Mesendoderm (in vitro differentiated cells): ENCODE measurements at regions not wholly inside any gene's neighbourhood (a gene's known extent, or its start where the extent isn't known, plus 50 kb on each side); places are given as distances from the start of the nearest gene placed in this dataset.

Experiments used
- DNase-seq: peaks from one replicate; pipeline ENCODE4 v3.0.0; 2013
- H2AK5ac ChIP-seq: 2 replicates; pipeline ENCODE4 v1.6.1; 2013; ENCODE audit warnings: low read length, inconsistent platforms
- H2BK120ac ChIP-seq: 2 replicates; pipeline ENCODE4 v1.6.1; 2013; ENCODE audit warnings: low read depth, mild to moderate bottlenecking, low read length, moderate library complexity, mixed read lengths
- H2BK15ac ChIP-seq: replicated peaks from 2 replicates; pipeline ENCODE4 v1.6.1; 2013; ENCODE audit warnings: low read depth, mild to moderate bottlenecking, moderate library complexity
- H2BK5ac ChIP-seq: 2 replicates; pipeline ENCODE4 v1.6.1; 2013; ENCODE audit warnings: low read length, inconsistent platforms
- H3K18ac ChIP-seq: 2 replicates; pipeline ENCODE4 v1.6.1; 2013; ENCODE audit warnings: mild to moderate bottlenecking, low read length, mixed read lengths
- H3K23ac ChIP-seq: one replicate; pipeline ENCODE4 v1.6.1; 2013; ENCODE audit warnings: low read length
- H3K27ac ChIP-seq: 2 replicates; pipeline ENCODE4 v1.5.1; 2013; ENCODE audit warnings: low read depth, mild to moderate bottlenecking, inconsistent platforms, low read length, moderate library complexity
- H3K27me3 ChIP-seq: 2 replicates; pipeline ENCODE4 v1.6.1; 2013; ENCODE audit warnings: low read length, control low read depth, mild to moderate bottlenecking, inconsistent platforms; ENCODE audit not compliant: insufficient read depth, poor library complexity
- H3K36me3 ChIP-seq: 2 replicates; pipeline ENCODE4 v1.6.1; 2013; ENCODE audit warnings: low read length, inconsistent platforms; ENCODE audit not compliant: control insufficient read depth, insufficient read depth
- H3K4ac ChIP-seq: one replicate; pipeline ENCODE4 v1.6.1; 2013; ENCODE audit warnings: low read depth, mild to moderate bottlenecking, low read length, moderate library complexity
- H3K4me1 ChIP-seq: 2 replicates; pipeline ENCODE4 v1.6.1; 2013; ENCODE audit warnings: low read depth, low read length, inconsistent platforms; ENCODE audit not compliant: control insufficient read depth
- H3K4me2 ChIP-seq: 2 replicates; pipeline ENCODE4 v1.6.1; 2013; ENCODE audit warnings: low read length
- H3K4me3 ChIP-seq: 2 replicates; pipeline ENCODE4 v1.5.1; 2013; ENCODE audit warnings: mild to moderate bottlenecking, low read length
- H3K56ac ChIP-seq: one replicate; pipeline ENCODE4 v1.6.1; 2013; ENCODE audit warnings: low read length
- H3K79me1 ChIP-seq: 2 replicates; pipeline ENCODE4 v1.6.1; 2013; ENCODE audit warnings: low read length, inconsistent platforms
- H3K79me2 ChIP-seq: 2 replicates; pipeline ENCODE4 v1.6.1; 2013; ENCODE audit warnings: mild to moderate bottlenecking, low read length; ENCODE audit not compliant: control insufficient read depth, insufficient read depth
- H3K9ac ChIP-seq: 2 replicates; pipeline ENCODE4 v1.6.1; 2013; ENCODE audit warnings: low read length, inconsistent platforms
- H4K5ac ChIP-seq: one replicate; pipeline ENCODE4 v1.6.1; 2013; ENCODE audit warnings: low read length
- H4K8ac ChIP-seq: one replicate; pipeline ENCODE4 v1.6.1; 2013; ENCODE audit warnings: low read depth, mild to moderate bottlenecking, control low read depth, low read length, moderate library complexity
- WGBS: extraction: QIAGEN DNeasy Blood & Tissue Kit; methylation state at CpG from one replicate; pipeline ENCODE4 v1.1.7; 2013; ENCODE audit warnings: low lambda C conversion rate, missing lambda C conversion rate; ENCODE audit not compliant: insufficient coverage; ENCODE audit errors: extremely low coverage; 5-methylcytosine and 5-hydroxymethylcytosine counted together

DNA sequence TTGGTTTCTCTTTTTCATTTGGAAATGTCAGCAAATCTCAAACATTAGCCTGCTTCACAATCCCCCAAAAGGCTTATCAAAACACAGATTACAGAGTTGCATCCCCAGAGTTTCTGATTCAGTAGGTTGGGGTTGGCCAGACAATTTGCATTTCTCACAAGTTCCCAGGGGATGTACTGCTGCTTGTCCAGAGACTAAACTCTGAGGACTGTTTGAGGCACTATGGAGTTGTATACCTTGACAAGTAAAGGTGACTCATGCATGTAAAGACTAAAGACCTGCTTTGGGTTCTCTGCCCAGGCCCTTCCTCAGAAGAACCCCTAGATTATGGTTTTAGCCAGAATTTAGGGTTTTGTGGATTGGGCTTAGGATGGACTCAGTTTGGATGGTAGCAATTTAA, 151.1 kb upstream of the ARHGEF26 start:
- no peak for DNase-seq
- no peak overlapping the region for H3K27ac ChIP-seq
- no peaks in the 10 kb centered on the region for H3K79me1 ChIP-seq
- H3K27me3 ChIP-seq: no peaks in the 10 kb centered on the region
- no peak overlapping the region for H3K4ac ChIP-seq
- no peak overlapping the region for H2BK5ac ChIP-seq
- H2BK15ac ChIP-seq: no peak overlapping the region
- H3K56ac ChIP-seq: no peak overlapping the region
- no peaks in the 10 kb centered on the region for H3K79me2 ChIP-seq
- H3K4me1 ChIP-seq: no peaks in the 10 kb centered on the region
- no peak overlapping the region for H3K4me2 ChIP-seq
- no peak overlapping the region for H2BK120ac ChIP-seq
- H4K5ac ChIP-seq: no peak overlapping the region
- no peak overlapping the region for H2AK5ac ChIP-seq
- no peak overlapping the region for H3K4me3 ChIP-seq
- H3K23ac ChIP-seq: no peak overlapping the region
- no peak overlapping the region for H3K9ac ChIP-seq
- no peak overlapping the region for H4K8ac ChIP-seq
- no peaks in the 10 kb centered on the region for H3K36me3 ChIP-seq
- no peak overlapping the region for H3K18ac ChIP-seq

DNA sequence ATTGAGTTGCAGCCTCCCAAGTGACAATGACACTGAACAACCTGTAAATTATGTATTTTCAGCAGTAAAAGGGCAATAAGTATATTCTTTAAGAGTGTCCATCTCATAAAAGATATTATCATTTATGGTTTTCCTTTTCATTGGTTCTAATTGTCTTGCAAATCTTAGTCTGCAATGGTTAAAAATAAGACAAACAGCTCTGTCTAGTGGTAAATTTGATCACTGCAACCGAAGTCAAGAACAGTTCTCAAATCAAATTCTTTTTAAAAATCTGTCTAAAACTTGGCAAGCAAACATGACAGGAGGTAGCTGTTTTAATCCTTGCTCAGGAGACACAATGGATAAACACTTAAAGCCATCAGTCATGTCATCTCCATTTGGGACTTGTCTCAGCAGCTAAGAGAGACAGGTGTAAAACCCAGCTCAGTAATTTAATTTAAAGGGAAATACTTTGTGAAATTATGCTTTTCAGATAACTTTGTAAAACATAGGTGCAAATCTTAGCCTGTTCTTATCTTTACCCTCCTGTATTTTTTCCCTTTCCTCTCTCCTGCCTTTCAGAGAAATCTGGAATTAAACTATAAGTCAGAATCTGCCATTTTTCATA, 150.3 kb upstream of the ARHGEF26 start:
- no peak overlapping the region for H3K4ac ChIP-seq
- H3K4me3 ChIP-seq: no peak overlapping the region
- no peak overlapping the region for H3K9ac ChIP-seq
- no peak overlapping the region for H3K18ac ChIP-seq
- DNase-seq: no peak
- no peak overlapping the region for H2BK120ac ChIP-seq
- no peak overlapping the region for H3K23ac ChIP-seq
- H2AK5ac ChIP-seq: no peak overlapping the region
- no peaks in the 10 kb centered on the region for H3K36me3 ChIP-seq
- no peak overlapping the region for H3K4me2 ChIP-seq
- H4K8ac ChIP-seq: no peak overlapping the region
- no peak overlapping the region for H4K5ac ChIP-seq
- no peak overlapping the region for H2BK5ac ChIP-seq
- H3K27me3 ChIP-seq: no peaks in the 10 kb centered on the region
- no peaks in the 10 kb centered on the region for H3K4me1 ChIP-seq
- H3K27ac ChIP-seq: no peak overlapping the region
- H2BK15ac ChIP-seq: no peak overlapping the region
- no peaks in the 10 kb centered on the region for H3K79me2 ChIP-seq
- WGBS: no CpG with 5 or more reads among the region's 1 CpG
- H3K79me1 ChIP-seq: no peaks in the 10 kb centered on the region
- H3K56ac ChIP-seq: no peak overlapping the region

DNA sequence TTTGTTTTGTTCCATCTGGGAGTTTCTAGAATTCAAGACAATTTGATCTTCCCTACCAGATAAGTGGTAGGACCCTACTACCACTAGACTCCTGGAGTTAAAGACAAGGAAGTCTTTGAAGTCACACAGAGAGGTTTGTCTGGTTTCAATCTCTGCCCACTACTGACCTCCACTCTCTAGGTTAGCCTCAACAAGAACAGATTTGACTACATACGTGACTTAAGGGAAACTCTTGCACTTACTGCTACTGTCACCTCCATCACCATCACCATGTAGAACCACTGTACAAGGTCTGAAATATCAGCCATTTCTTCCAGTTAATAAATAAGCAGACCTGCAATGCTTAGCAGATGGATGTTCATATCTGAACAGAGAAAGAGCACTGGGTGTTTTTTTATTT, 148.3 kb upstream of the ARHGEF26 start:
- no peaks in the 10 kb centered on the region for H3K79me1 ChIP-seq
- WGBS: no CpG with 5 or more reads among the region's 1 CpG
- H3K36me3 ChIP-seq: no peaks in the 10 kb centered on the region
- no peak overlapping the region for H4K8ac ChIP-seq
- H4K5ac ChIP-seq: no peak overlapping the region
- no peak overlapping the region for H2BK15ac ChIP-seq
- H2BK120ac ChIP-seq: no peak overlapping the region
- H3K9ac ChIP-seq: no peak overlapping the region
- no peak overlapping the region for H3K56ac ChIP-seq
- H3K18ac ChIP-seq: no peak overlapping the region
- no peaks in the 10 kb centered on the region for H3K79me2 ChIP-seq
- no peak overlapping the region for H2BK5ac ChIP-seq
- H3K23ac ChIP-seq: no peak overlapping the region
- no peaks in the 10 kb centered on the region for H3K4me1 ChIP-seq
- H2AK5ac ChIP-seq: no peak overlapping the region
- no peak overlapping the region for H3K27ac ChIP-seq
- no peak overlapping the region for H3K4ac ChIP-seq
- no peak overlapping the region for H3K4me2 ChIP-seq
- no peak overlapping the region for H3K4me3 ChIP-seq
- no peak for DNase-seq
- no peaks in the 10 kb centered on the region for H3K27me3 ChIP-seq

DNA sequence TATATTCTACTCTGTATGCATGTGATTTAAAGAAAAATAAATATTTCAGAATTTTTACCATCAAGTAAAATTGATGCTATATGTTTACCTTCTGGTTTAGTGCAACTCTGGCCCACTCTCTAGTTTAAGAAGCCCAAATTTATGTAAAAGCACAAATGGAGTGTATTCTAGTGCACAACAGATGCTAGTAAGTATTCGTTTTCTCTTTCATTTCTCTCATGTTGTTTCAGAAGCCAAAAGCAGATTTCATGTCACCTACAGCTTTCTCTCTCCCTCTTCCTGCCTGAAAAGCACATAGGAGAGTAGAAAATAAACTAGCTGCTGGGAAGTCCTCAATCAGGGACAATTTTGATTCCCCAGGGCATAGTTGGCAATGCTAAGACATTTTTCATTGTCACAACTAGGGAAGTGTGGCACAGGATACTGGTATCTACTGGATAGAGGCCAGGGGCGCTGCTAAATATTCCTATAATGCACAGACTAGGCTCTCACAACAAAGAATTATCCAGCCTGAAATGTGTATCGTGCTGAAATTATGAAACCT, 147.4 kb upstream of the ARHGEF26 start:
- no peak overlapping the region for H3K9ac ChIP-seq
- H2BK15ac ChIP-seq: no peak overlapping the region
- H3K4me3 ChIP-seq: no peak overlapping the region
- no peak overlapping the region for H3K23ac ChIP-seq
- H4K8ac ChIP-seq: no peak overlapping the region
- H2BK5ac ChIP-seq: no peak overlapping the region
- DNase-seq: no peak
- H3K79me2 ChIP-seq: no peaks in the 10 kb centered on the region
- no peak overlapping the region for H2AK5ac ChIP-seq
- no peaks in the 10 kb centered on the region for H3K79me1 ChIP-seq
- no peak overlapping the region for H4K5ac ChIP-seq
- H3K18ac ChIP-seq: no peak overlapping the region
- no peak overlapping the region for H2BK120ac ChIP-seq
- no peak overlapping the region for H3K4ac ChIP-seq
- no peak overlapping the region for H3K56ac ChIP-seq
- H3K4me2 ChIP-seq: no peak overlapping the region
- no CpG with 5 or more reads among the region's 3 CpGs for WGBS
- no peaks in the 10 kb centered on the region for H3K27me3 ChIP-seq
- H3K4me1 ChIP-seq: no peaks in the 10 kb centered on the region
- H3K27ac ChIP-seq: no peak overlapping the region
- no peaks in the 10 kb centered on the region for H3K36me3 ChIP-seq

DNA sequence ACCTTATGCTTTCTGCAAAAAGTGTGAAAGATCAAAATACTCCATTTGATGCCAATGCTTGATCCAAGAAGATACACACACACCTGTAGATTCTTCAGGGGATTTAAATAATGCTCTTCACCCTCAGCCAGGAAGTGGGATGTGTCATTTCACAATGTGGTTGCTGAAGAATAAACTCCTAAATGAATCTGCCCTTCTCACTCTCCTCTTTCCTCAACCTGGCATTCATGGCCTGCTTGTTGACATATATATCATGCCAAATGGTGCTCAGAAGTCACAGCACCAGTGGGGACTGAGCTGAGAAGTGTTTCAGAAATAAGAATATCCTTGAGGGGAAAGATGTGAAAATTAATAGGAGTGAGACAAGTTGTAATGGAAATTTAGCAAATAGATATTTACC, 146.6 kb upstream of the ARHGEF26 start:
- H4K8ac ChIP-seq: no peak overlapping the region
- no peak overlapping the region for H3K4me3 ChIP-seq
- no peaks in the 10 kb centered on the region for H3K27me3 ChIP-seq
- H2BK120ac ChIP-seq: no peak overlapping the region
- H3K9ac ChIP-seq: no peak overlapping the region
- no peak overlapping the region for H2BK5ac ChIP-seq
- no peaks in the 10 kb centered on the region for H3K4me1 ChIP-seq
- no peak for DNase-seq
- no peak overlapping the region for H3K23ac ChIP-seq
- no peak overlapping the region for H3K4me2 ChIP-seq
- no peak overlapping the region for H3K18ac ChIP-seq
- no peaks in the 10 kb centered on the region for H3K79me1 ChIP-seq
- H4K5ac ChIP-seq: no peak overlapping the region
- no peak overlapping the region for H3K56ac ChIP-seq
- no peak overlapping the region for H3K4ac ChIP-seq
- no peaks in the 10 kb centered on the region for H3K79me2 ChIP-seq
- H3K27ac ChIP-seq: no peak overlapping the region
- H2AK5ac ChIP-seq: no peak overlapping the region
- no peak overlapping the region for H2BK15ac ChIP-seq
- no peaks in the 10 kb centered on the region for H3K36me3 ChIP-seq

DNA sequence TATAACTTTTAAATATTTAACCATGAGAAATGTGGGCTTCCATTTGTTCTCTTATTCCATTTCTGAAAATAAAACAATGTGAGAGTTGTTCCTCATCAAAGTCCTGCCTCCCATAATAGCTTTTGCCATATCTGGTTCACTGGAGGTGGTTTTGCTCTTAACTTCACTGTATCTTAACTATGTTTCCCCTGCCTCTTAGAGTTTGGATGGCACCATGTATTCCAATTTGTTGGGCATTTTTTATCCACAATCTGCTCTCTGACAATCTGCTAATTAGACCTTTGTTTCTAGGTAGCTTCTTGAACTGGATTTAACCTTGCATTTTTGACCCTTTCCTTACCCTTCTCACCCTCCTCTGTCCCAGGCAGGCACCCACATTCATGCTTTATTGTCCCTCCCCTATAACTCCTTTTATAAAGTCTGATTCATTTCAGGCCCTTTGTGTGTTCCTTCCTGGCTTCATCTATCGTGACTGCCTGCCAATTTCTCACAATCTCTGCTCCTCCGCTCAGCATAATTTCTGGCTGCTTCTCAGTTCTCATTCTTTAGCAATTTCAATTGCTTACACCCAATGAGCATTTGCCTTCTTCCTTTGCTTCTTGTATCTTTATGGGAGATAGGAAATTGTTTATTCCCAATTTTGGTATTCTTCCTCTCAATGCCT, 144.2 kb upstream of the ARHGEF26 start:
- Histone ChIP-seq H3K4ac (no peak overlapping the region), H3K79me1 (no peaks in the 10 kb centered on the region), H4K5ac (no peak overlapping the region), H4K8ac (no peak overlapping the region), H3K79me2 (no peaks in the 10 kb centered on the region), H2BK5ac (no peak overlapping the region), H3K36me3 (no peaks in the 10 kb centered on the region), H3K23ac (no peak overlapping the region), H3K27ac (no peak overlapping the region), H3K4me3 (no peak overlapping the region), H3K9ac (no peak overlapping the region), H2AK5ac (no peak overlapping the region), H3K27me3 (no peaks in the 10 kb centered on the region), H3K56ac (no peak overlapping the region), H3K4me2 (no peak overlapping the region), H2BK15ac (no peak overlapping the region), H3K4me1 (no peaks in the 10 kb centered on the region), H3K18ac (no peak overlapping the region), H2BK120ac (no peak overlapping the region)
- no peak for DNase-seq
- WGBS: no CpG with 5 or more reads among the region's 2 CpGs
